ENCODE measurements at regions not wholly inside any gene's neighbourhood (a gene's known extent, or its start where the extent isn't known, plus 50 kb on each side); places are given as distances from the start of the nearest gene placed in this dataset.

DNA sequence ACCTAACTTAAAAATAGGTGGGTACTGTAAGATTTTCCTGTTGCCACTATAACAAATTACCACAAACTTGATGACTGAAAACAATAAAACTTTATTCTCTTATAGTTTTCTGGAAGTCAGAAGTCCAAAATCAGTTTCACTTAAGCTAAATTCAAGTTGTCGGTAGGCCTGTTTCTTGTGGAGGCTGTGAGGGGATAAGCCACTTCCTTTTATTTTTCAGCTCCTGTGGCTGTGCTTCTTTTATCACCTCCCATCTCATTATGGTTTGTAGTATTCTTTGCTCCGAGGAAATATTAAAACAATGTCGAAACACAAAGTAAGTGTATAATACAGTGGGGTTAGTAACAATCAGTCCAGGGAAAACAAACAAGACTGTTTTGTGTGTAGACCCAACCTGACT, 610.5 kb upstream of the TECRL start:
- WGBS (ENCODE audit: extremely low coverage, insufficient coverage, insufficient read length), result no CpG with 5 or more reads among the region's 3 CpGs
- Histone ChIP-seq H3K9me3 (ENCODE audit: insufficient read depth, low read depth, low read length) (no peaks in the 10 kb centered on the region), H3K18ac (ENCODE audit: low read length) (no peak overlapping the region), H2BK120ac (ENCODE audit: insufficient read depth, low read length, poor library complexity) (no peak overlapping the region), H2AK5ac (ENCODE audit: low read length) (no peak overlapping the region), H4K12ac (ENCODE audit: low read depth, low read length) (no peak overlapping the region), H3K4ac (ENCODE audit: low read depth, low read length) (no peak overlapping the region), H2BK12ac (ENCODE audit: low read length) (no peak overlapping the region), H3K9ac (ENCODE audit: low read length) (no peak overlapping the region), H3K79me1 (ENCODE audit: low read length) (no peaks in the 10 kb centered on the region), H3K79me2 (ENCODE audit: control insufficient read depth, insufficient read depth, low read length, poor library complexity) (no peaks in the 10 kb centered on the region), H3K23ac (ENCODE audit: low read length) (no peak overlapping the region), H3K27ac (ENCODE audit: low read depth, low read length) (no peak overlapping the region), H3K4me3 (ENCODE audit: low read depth, low read length) (no peak overlapping the region), H3K27me3 (ENCODE audit: insufficient read depth, low read length) (no peaks in the 10 kb centered on the region), H3K4me2 (ENCODE audit: low read length) (no peak overlapping the region), H3K14ac (ENCODE audit: low read length) (no peak overlapping the region), H3K36me3 (ENCODE audit: control insufficient read depth in 1 of 2, insufficient read depth in 2 of 2, low read length in 2 of 2) (no peaks in the 10 kb centered on the region), H2AFZ (ENCODE audit: insufficient read depth, low read length, poor library complexity) (no peak overlapping the region), H3K4me1 (ENCODE audit: control insufficient read depth in 1 of 2, insufficient read depth in 2 of 2, low read length in 2 of 2) (no peaks in the 10 kb centered on the region), H2BK5ac (ENCODE audit: low read depth, low read length, poor library complexity) (no peak overlapping the region), H4K8ac (ENCODE audit: low read depth, low read length) (no peak overlapping the region), H4K91ac (ENCODE audit: low read depth, low read length) (no peak overlapping the region)
- DNase-seq, result no peak

DNA sequence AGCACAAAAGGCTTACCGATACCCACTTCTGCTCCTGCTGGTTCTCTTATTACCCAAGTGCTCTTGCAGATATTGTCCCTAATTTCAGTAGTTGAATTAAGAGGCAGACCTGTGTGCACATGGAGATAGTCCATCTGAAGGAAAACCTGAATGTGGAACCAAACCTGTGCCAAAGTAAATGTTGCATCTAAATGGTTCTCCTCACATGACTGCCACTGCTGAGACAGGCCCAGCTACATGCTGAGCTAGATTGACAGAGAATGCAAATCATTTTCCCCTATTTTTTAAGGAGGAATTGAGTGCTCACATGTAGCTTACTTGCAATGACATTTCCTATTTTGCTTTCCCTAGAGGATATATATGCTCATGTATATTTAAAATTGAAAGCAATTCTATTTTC, 609.1 kb upstream of the TECRL start:
- no peaks in the 10 kb centered on the region for H3K79me2 ChIP-seq (ENCODE audit: control insufficient read depth, insufficient read depth, low read length, poor library complexity)
- no peak overlapping the region for H2BK12ac ChIP-seq (ENCODE audit: low read length)
- no peaks in the 10 kb centered on the region for H3K27me3 ChIP-seq (ENCODE audit: insufficient read depth, low read length)
- no peak overlapping the region for H3K4me3 ChIP-seq (ENCODE audit: low read depth, low read length)
- no peak overlapping the region for H3K18ac ChIP-seq (ENCODE audit: low read length)
- H3K14ac ChIP-seq (ENCODE audit: low read length), result no peak overlapping the region
- no peak overlapping the region for H3K4ac ChIP-seq (ENCODE audit: low read depth, low read length)
- H3K36me3 ChIP-seq (ENCODE audit: control insufficient read depth in 1 of 2, insufficient read depth in 2 of 2, low read length in 2 of 2), result no peaks in the 10 kb centered on the region
- DNase-seq, result no peak
- H3K4me2 ChIP-seq (ENCODE audit: low read length), result no peak overlapping the region
- H3K9me3 ChIP-seq (ENCODE audit: insufficient read depth, low read depth, low read length), result no peaks in the 10 kb centered on the region
- no peak overlapping the region for H3K27ac ChIP-seq (ENCODE audit: low read depth, low read length)
- no peak overlapping the region for H4K91ac ChIP-seq (ENCODE audit: low read depth, low read length)
- H3K4me1 ChIP-seq (ENCODE audit: control insufficient read depth in 1 of 2, insufficient read depth in 2 of 2, low read length in 2 of 2), result no peaks in the 10 kb centered on the region
- H4K8ac ChIP-seq (ENCODE audit: low read depth, low read length), result no peak overlapping the region
- H4K12ac ChIP-seq (ENCODE audit: low read depth, low read length), result no peak overlapping the region
- no peak overlapping the region for H2BK120ac ChIP-seq (ENCODE audit: insufficient read depth, low read length, poor library complexity)
- H3K9ac ChIP-seq (ENCODE audit: low read length), result no peak overlapping the region
- H2BK5ac ChIP-seq (ENCODE audit: low read depth, low read length, poor library complexity), result no peak overlapping the region
- H2AK5ac ChIP-seq (ENCODE audit: low read length), result no peak overlapping the region
- WGBS (ENCODE audit: extremely low coverage, insufficient coverage, insufficient read length), result no CpG with 5 or more reads among the region's 1 CpG
- no peak overlapping the region for H3K23ac ChIP-seq (ENCODE audit: low read length)
- H3K79me1 ChIP-seq (ENCODE audit: low read length), result no peaks in the 10 kb centered on the region
- H2AFZ ChIP-seq (ENCODE audit: insufficient read depth, low read length, poor library complexity), result no peak overlapping the region

DNA sequence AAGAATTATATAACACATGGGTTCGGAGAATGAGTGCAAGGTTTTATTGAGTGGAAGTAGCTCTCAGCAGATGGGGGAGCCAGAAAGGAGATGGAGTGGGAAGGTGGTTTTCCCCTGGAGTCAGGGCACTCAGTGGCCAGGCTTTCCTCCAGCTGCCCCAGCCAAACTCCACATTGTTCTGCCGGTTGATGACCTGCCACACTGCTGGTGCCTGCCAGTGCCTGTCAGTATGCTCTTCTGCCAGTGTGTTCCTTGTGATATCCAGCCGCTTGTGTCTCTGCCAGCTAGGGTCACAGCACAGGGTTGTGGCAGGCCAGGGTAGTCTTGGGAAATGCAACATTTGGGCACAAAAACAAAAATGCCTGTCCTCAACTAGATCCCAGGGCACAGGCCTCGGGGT, 604.8 kb upstream of the TECRL start:
- Histone ChIP-seq H3K4me1 (ENCODE audit: control insufficient read depth in 1 of 2, insufficient read depth in 2 of 2, low read length in 2 of 2) (no peaks in the 10 kb centered on the region), H2BK120ac (ENCODE audit: insufficient read depth, low read length, poor library complexity) (no peak overlapping the region), H3K9me3 (ENCODE audit: insufficient read depth, low read depth, low read length) (no peaks in the 10 kb centered on the region), H3K4me2 (ENCODE audit: low read length) (no peak overlapping the region), H2AK5ac (ENCODE audit: low read length) (no peak overlapping the region), H4K91ac (ENCODE audit: low read depth, low read length) (no peak overlapping the region), H3K4me3 (ENCODE audit: low read depth, low read length) (no peak overlapping the region), H3K27ac (ENCODE audit: low read depth, low read length) (no peak overlapping the region), H4K12ac (ENCODE audit: low read depth, low read length) (no peak overlapping the region), H2BK12ac (ENCODE audit: low read length) (no peak overlapping the region), H3K23ac (ENCODE audit: low read length) (no peak overlapping the region), H3K36me3 (ENCODE audit: control insufficient read depth in 1 of 2, insufficient read depth in 2 of 2, low read length in 2 of 2) (no peaks in the 10 kb centered on the region), H3K4ac (ENCODE audit: low read depth, low read length) (no peak overlapping the region), H3K79me2 (ENCODE audit: control insufficient read depth, insufficient read depth, low read length, poor library complexity) (no peaks in the 10 kb centered on the region), H3K27me3 (ENCODE audit: insufficient read depth, low read length) (no peaks in the 10 kb centered on the region), H3K14ac (ENCODE audit: low read length) (no peak overlapping the region), H4K8ac (ENCODE audit: low read depth, low read length) (no peak overlapping the region), H2AFZ (ENCODE audit: insufficient read depth, low read length, poor library complexity) (no peak overlapping the region), H3K79me1 (ENCODE audit: low read length) (no peaks in the 10 kb centered on the region), H3K18ac (ENCODE audit: low read length) (no peak overlapping the region), H3K9ac (ENCODE audit: low read length) (no peak overlapping the region), H2BK5ac (ENCODE audit: low read depth, low read length, poor library complexity) (no peak overlapping the region)
- WGBS (ENCODE audit: extremely low coverage, insufficient coverage, insufficient read length), result no CpG with 5 or more reads among the region's 4 CpGs
- no peak for DNase-seq

DNA sequence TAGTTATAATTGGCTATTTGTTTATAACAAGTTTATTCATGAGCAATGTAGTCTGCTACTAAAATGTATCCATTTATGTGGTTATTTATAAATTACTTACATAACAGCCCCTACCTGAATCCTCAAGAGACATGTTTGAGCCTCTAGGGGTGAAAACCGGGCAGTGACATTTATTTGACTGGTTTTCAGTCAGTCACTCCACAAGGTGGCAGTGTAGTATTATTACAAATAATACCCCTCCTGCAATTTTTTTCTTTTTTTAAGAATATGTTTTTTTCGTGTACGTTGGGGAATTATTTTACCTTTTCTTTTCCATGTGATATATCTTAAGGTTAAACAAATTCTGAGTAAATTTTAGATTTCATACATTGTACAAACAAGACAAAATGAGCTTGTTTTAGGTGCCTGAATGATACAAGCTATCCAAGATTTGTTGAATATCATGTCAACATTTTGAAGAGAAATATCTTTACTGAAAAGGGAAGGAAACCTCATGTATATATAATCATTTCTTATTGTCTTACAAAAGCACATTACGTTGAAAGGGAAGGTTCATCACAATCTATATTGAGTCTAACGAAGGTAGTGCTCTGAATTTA, 598.7 kb upstream of the TECRL start:
- Histone ChIP-seq H3K14ac (ENCODE audit: low read length) (no peak overlapping the region), H2BK5ac (ENCODE audit: low read depth, low read length, poor library complexity) (no peak overlapping the region), H3K36me3 (ENCODE audit: control insufficient read depth in 1 of 2, insufficient read depth in 2 of 2, low read length in 2 of 2) (no peaks in the 10 kb centered on the region), H3K27ac (ENCODE audit: low read depth, low read length) (no peak overlapping the region), H3K4me2 (ENCODE audit: low read length) (no peak overlapping the region), H2AFZ (ENCODE audit: insufficient read depth, low read length, poor library complexity) (no peak overlapping the region), H2BK120ac (ENCODE audit: insufficient read depth, low read length, poor library complexity) (no peak overlapping the region), H3K23ac (ENCODE audit: low read length) (no peak overlapping the region), H4K12ac (ENCODE audit: low read depth, low read length) (no peak overlapping the region), H4K91ac (ENCODE audit: low read depth, low read length) (no peak overlapping the region), H2AK5ac (ENCODE audit: low read length) (no peak overlapping the region), H3K18ac (ENCODE audit: low read length) (no peak overlapping the region), H3K9me3 (ENCODE audit: insufficient read depth, low read depth, low read length) (no peaks in the 10 kb centered on the region), H4K8ac (ENCODE audit: low read depth, low read length) (no peak overlapping the region), H3K79me2 (ENCODE audit: control insufficient read depth, insufficient read depth, low read length, poor library complexity) (no peaks in the 10 kb centered on the region), H2BK12ac (ENCODE audit: low read length) (no peak overlapping the region), H3K27me3 (ENCODE audit: insufficient read depth, low read length) (no peaks in the 10 kb centered on the region), H3K4ac (ENCODE audit: low read depth, low read length) (no peak overlapping the region), H3K9ac (ENCODE audit: low read length) (no peak overlapping the region), H3K79me1 (ENCODE audit: low read length) (no peaks in the 10 kb centered on the region), H3K4me3 (ENCODE audit: low read depth, low read length) (no peak overlapping the region), H3K4me1 (ENCODE audit: control insufficient read depth in 1 of 2, insufficient read depth in 2 of 2, low read length in 2 of 2) (no peaks in the 10 kb centered on the region)
- peak in 1 of 2 donors; percentile 47 for DNase-seq
- WGBS (ENCODE audit: extremely low coverage, insufficient coverage, insufficient read length), result no CpG with 5 or more reads among the region's 5 CpGs
